DND-41 (cell line): ENCODE measurements at regions not wholly inside any gene's neighbourhood (a gene's known extent, or its start where the extent isn't known, plus 50 kb on each side); places are given as distances from the start of the nearest gene placed in this dataset.

ENCODE experiments used
- ATAC-seq: fragments of 200-7000 bp; cut with Tn5 transposase; 3 replicates; pipeline ENCODE4 v1.9.1; 2021; ENCODE audit warnings: low read depth; ENCODE audit not compliant: insufficient read depth
- DNase-seq: peaks from one replicate; pipeline ENCODE4 v3.0.0-alpha.2; 2020
- H2AFZ ChIP-seq: 2 replicates; pipeline ENCODE4 v1.6.0; 2012; ENCODE audit warnings: low read depth, low read length
- H3K27ac ChIP-seq: 2 replicates; pipeline ENCODE4 v1.5.1; 2012; ENCODE audit warnings: low read length, inconsistent platforms
- H3K27me3 ChIP-seq: fragments of 200-600 bp; sonication (generic); 2 replicates; pipeline ENCODE4 v1.6.0; 2012; ENCODE audit warnings: low read length, mild to moderate bottlenecking, inconsistent platforms; ENCODE audit not compliant: insufficient read depth, poor library complexity
- H3K36me3 ChIP-seq: 2 replicates; pipeline ENCODE4 v1.5.1; 2012; ENCODE audit warnings: low read length, inconsistent platforms; ENCODE audit not compliant: insufficient read depth
- H3K4me1 ChIP-seq: 2 replicates; pipeline ENCODE4 v1.5.1; 2012; ENCODE audit warnings: mild to moderate bottlenecking, low read length; ENCODE audit not compliant: insufficient read depth
- H3K4me2 ChIP-seq: 2 replicates; pipeline ENCODE4 v1.6.0; 2012; ENCODE audit warnings: mild to moderate bottlenecking, moderate library complexity, low read length, inconsistent platforms; ENCODE audit not compliant: insufficient read depth
- H3K4me3 ChIP-seq, 2 experiments: fragments of 200-600 bp in 1 of 2; shearing (Covaris generic) in 1 of 2; 2 replicates each; pipeline ENCODE4 v1.5.1; 2012 to 2016; ENCODE audit warnings: inconsistent platforms in 2 of 2, low read length in 2 of 2, mild to moderate bottlenecking in 2 of 2, low read depth in 1 of 2, moderate library complexity in 1 of 2
- H3K79me2 ChIP-seq: 2 replicates; pipeline ENCODE4 v1.6.0; 2012; ENCODE audit warnings: low read length, inconsistent platforms; ENCODE audit not compliant: insufficient read depth
- H3K9ac ChIP-seq: 2 replicates; pipeline ENCODE4 v1.6.0; 2012; ENCODE audit warnings: low read depth, mild to moderate bottlenecking, inconsistent platforms, low read length, moderate library complexity
- H3K9me3 ChIP-seq: 2 replicates; pipeline ENCODE4 v1.5.1; 2012; ENCODE audit warnings: low read length, moderate library complexity, mild to moderate bottlenecking, inconsistent platforms; ENCODE audit not compliant: insufficient read depth, severe bottlenecking
- H4K20me1 ChIP-seq: 2 replicates; pipeline ENCODE4 v1.6.0; 2012; ENCODE audit warnings: low read length; ENCODE audit not compliant: insufficient read depth
- EZH2 ChIP-seq: IDR thresholded peaks from 3 replicates; pipeline ENCODE4 v1.6.1; 2012; ENCODE audit warnings: borderline replicate concordance, low read depth, mild to moderate bottlenecking, moderate library complexity, low read length, inconsistent platforms; ENCODE audit not compliant: severe bottlenecking
- TF ChIP-seq, protein P1 (sequence below): IDR thresholded peaks from 2 replicates; pipeline ENCODE4 v1.5.1; 2012; ENCODE audit warnings: borderline replicate concordance, low read length, moderate library complexity, mild to moderate bottlenecking; ENCODE audit not compliant: poor library complexity, severe bottlenecking; ENCODE audit errors: extremely low read depth

GRCh38 chr9:18331808-18332209 lies 142.1 kb upstream of the ADAMTSL1 start:
- Histone ChIP-seq H3K36me3 (no peaks in the 10 kb centered on the region), H3K4me3 (no peak overlapping the region), H3K9me3 (no peaks in the 10 kb centered on the region), H3K27ac (no peak overlapping the region), H3K4me2 (no peak overlapping the region), H3K79me2 (no peaks in the 10 kb centered on the region), H2AFZ (no peak overlapping the region), H3K27me3 (no peaks in the 10 kb centered on the region), H3K9ac (no peak overlapping the region), H3K4me1 (no peaks in the 10 kb centered on the region), H4K20me1 (no peaks in the 10 kb centered on the region)
- TF ChIP-seq EZH2 = no peak
- DNase-seq (no peak), ATAC-seq (no peak)

- H3K36me3 ChIP-seq = no peaks in the 10 kb centered on the region
- H3K27me3 ChIP-seq = no peaks in the 10 kb centered on the region
- DNase-seq = no peak
- TF ChIP-seq EZH2 = no peak
- TF ChIP-seq, protein P1, sequence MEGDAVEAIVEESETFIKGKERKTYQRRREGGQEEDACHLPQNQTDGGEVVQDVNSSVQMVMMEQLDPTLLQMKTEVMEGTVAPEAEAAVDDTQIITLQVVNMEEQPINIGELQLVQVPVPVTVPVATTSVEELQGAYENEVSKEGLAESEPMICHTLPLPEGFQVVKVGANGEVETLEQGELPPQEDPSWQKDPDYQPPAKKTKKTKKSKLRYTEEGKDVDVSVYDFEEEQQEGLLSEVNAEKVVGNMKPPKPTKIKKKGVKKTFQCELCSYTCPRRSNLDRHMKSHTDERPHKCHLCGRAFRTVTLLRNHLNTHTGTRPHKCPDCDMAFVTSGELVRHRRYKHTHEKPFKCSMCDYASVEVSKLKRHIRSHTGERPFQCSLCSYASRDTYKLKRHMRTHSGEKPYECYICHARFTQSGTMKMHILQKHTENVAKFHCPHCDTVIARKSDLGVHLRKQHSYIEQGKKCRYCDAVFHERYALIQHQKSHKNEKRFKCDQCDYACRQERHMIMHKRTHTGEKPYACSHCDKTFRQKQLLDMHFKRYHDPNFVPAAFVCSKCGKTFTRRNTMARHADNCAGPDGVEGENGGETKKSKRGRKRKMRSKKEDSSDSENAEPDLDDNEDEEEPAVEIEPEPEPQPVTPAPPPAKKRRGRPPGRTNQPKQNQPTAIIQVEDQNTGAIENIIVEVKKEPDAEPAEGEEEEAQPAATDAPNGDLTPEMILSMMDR = no peak
- no peak for ATAC-seq
- H3K79me2 ChIP-seq = no peaks in the 10 kb centered on the region
- no peaks in the 10 kb centered on the region for H3K4me1 ChIP-seq
- no peak overlapping the region for H3K27ac ChIP-seq
- H3K4me2 ChIP-seq = no peak overlapping the region
- no peaks in the 10 kb centered on the region for H4K20me1 ChIP-seq
- no peak overlapping the region for H2AFZ ChIP-seq
- no peaks in the 10 kb centered on the region for H3K9me3 ChIP-seq
- H3K4me3 ChIP-seq = no peak overlapping the region
- no peak overlapping the region for H3K9ac ChIP-seq
Observed at GRCh38 chr9:18333157-18333556, 140.8 kb upstream of the ADAMTSL1 start.

GRCh38 chr9:18335825-18336224 lies 138.1 kb upstream of the ADAMTSL1 start:
- DNase-seq = no peak
- Histone ChIP-seq H3K4me3 (no peak overlapping the region), H3K9me3 (no peaks in the 10 kb centered on the region), H3K27me3 (no peaks in the 10 kb centered on the region), H4K20me1 (no peaks in the 10 kb centered on the region), H3K9ac (no peak overlapping the region), H3K4me1 (no peaks in the 10 kb centered on the region), H3K79me2 (no peaks in the 10 kb centered on the region), H3K4me2 (no peak overlapping the region), H2AFZ (no peak overlapping the region), H3K36me3 (no peaks in the 10 kb centered on the region), H3K27ac (no peak overlapping the region)
- no peak for TF ChIP-seq EZH2
- TF ChIP-seq, protein P1 = no peak
- no peak for ATAC-seq

- no peak overlapping the region for H3K9ac ChIP-seq
- H3K9me3 ChIP-seq = no peaks in the 10 kb centered on the region
- ATAC-seq (no peak), DNase-seq (no peak)
- no peak overlapping the region for H2AFZ ChIP-seq
- no peak overlapping the region for H3K4me3 ChIP-seq
- no peaks in the 10 kb centered on the region for H4K20me1 ChIP-seq
- no peaks in the 10 kb centered on the region for H3K36me3 ChIP-seq
- H3K79me2 ChIP-seq = no peaks in the 10 kb centered on the region
- H3K27me3 ChIP-seq = no peaks in the 10 kb centered on the region
- H3K4me1 ChIP-seq = no peaks in the 10 kb centered on the region
- TF ChIP-seq, protein P1 = no peak
- TF ChIP-seq EZH2 = no peak
- H3K4me2 ChIP-seq = no peak overlapping the region
- no peak overlapping the region for H3K27ac ChIP-seq
Observed at GRCh38 chr9:18338042-18338441, 135.9 kb upstream of the ADAMTSL1 start.
